ENCODE measurements at regions not wholly inside any gene's neighbourhood (a gene's known extent, or its start where the extent isn't known, plus 50 kb on each side); places are given as distances from the start of the nearest gene placed in this dataset.

DNA sequence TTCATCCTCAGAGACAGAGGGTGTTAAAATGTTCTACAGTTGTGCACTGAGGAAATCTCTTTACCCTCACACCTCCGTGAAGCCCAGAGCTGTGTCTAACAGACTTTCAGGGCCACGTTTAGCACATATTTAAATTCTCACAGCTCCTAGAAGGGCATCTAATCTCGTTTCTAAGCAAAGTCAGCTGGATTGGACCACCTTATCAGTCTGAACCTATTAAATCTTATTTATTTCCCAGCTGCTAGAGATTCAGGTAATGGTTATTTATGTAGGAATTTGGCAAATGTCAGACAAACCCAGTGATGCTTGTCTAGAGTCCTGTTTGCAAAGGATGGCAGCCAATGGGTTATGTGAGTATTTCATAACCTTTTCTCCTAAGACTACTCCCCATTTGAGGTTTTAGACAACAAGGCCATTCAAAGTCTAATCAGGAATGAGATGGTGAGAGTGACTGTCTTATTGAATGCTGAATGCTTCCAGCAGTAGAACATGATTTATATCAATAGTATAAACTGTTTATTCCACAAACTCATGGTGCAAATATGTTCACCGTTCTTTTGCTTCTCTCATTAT lies 54.8 kb upstream of the EXOC4 start:
- POLR2A ChIA-PET, result no interaction called here
- Histone ChIP-seq H3K4me3 (ENCODE audit: low read depth, low read length) (no peak overlapping the region), H3K36me3 (ENCODE audit: control insufficient read depth, insufficient read depth, low read length) (no peaks in the 10 kb centered on the region), H3K27me3 (ENCODE audit: control insufficient read depth, insufficient read depth, low read length) (peaks cover 4% of the 10 kb centered on the region; the same call in 1 of the 2 replicates)
- CTCF ChIA-PET, result no interaction called here
- no peak for DNase-seq (ENCODE audit: low read depth)
- TF ChIP-seq, protein P1, sequence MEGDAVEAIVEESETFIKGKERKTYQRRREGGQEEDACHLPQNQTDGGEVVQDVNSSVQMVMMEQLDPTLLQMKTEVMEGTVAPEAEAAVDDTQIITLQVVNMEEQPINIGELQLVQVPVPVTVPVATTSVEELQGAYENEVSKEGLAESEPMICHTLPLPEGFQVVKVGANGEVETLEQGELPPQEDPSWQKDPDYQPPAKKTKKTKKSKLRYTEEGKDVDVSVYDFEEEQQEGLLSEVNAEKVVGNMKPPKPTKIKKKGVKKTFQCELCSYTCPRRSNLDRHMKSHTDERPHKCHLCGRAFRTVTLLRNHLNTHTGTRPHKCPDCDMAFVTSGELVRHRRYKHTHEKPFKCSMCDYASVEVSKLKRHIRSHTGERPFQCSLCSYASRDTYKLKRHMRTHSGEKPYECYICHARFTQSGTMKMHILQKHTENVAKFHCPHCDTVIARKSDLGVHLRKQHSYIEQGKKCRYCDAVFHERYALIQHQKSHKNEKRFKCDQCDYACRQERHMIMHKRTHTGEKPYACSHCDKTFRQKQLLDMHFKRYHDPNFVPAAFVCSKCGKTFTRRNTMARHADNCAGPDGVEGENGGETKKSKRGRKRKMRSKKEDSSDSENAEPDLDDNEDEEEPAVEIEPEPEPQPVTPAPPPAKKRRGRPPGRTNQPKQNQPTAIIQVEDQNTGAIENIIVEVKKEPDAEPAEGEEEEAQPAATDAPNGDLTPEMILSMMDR (IDR thresholded peaks at IDR 0.05; ENCODE audit: insufficient read depth, low read depth, low read length), result no peak

DNA sequence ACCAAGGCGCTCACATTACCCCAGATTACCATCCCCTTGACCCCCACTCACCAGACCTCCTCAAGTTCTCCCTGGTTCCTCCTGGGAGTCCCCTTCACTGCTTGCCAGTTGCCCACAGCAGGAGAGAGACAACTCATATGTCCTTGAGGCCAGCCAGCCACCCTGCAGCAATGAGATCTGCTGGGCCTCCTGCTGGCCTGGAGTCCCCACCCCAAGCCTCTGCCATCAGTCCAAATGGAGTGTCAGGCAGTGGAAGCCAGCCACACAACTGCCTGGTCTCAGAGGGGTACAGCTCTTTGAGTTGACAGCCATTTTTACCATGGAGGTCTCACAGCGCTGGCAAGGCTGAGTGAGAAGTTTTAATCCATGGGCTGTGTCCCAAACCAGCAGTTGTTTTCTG lies 53.0 kb upstream of the EXOC4 start:
- TF ChIP-seq, protein P1 (IDR thresholded peaks at IDR 0.05; ENCODE audit: insufficient read depth, low read depth, low read length), result no peak
- DNase-seq (ENCODE audit: low read depth), result no peak
- no peak overlapping the region for H3K4me3 ChIP-seq (ENCODE audit: low read depth, low read length)
- peaks cover 4% of the 10 kb centered on the region; the same call in 1 of the 2 replicates for H3K27me3 ChIP-seq (ENCODE audit: control insufficient read depth, insufficient read depth, low read length)
- ChIA-PET CTCF (no interaction called here), POLR2A (no interaction called here)
- H3K36me3 ChIP-seq (ENCODE audit: control insufficient read depth, insufficient read depth, low read length), result no peaks in the 10 kb centered on the region

DNA sequence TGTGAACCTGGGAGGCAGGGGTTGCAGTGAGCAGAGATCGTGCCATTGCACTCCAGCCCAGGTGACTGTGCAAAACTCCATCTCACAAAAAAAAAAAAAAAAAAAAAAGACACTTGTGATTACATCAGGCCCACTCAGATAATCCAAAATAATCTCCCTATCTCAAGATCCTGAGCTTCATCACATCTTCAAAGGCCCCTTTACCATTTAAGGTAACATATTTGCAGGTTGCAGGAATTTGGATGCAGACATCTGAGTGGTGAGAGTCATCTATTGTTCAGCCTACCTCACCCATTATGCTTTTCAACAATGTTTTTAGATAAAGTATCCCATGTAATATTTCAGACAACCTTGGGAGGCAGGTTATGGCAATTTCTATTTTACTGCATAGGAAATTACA lies 51.4 kb upstream of the EXOC4 start:
- CTCF ChIA-PET, result no interaction called here
- POLR2A ChIA-PET, result no interaction called here
- Histone ChIP-seq H3K4me3 (ENCODE audit: low read depth, low read length) (no peak overlapping the region), H3K36me3 (ENCODE audit: control insufficient read depth, insufficient read depth, low read length) (no peaks in the 10 kb centered on the region), H3K27me3 (ENCODE audit: control insufficient read depth, insufficient read depth, low read length) (0 out of 2 replicates have a peak, but pooled peaks cover 3% of the 10 kb centered on the region)
- TF ChIP-seq, protein P1 (IDR thresholded peaks at IDR 0.05; ENCODE audit: insufficient read depth, low read depth, low read length), result no peak
- no peak for DNase-seq (ENCODE audit: low read depth)

DNA sequence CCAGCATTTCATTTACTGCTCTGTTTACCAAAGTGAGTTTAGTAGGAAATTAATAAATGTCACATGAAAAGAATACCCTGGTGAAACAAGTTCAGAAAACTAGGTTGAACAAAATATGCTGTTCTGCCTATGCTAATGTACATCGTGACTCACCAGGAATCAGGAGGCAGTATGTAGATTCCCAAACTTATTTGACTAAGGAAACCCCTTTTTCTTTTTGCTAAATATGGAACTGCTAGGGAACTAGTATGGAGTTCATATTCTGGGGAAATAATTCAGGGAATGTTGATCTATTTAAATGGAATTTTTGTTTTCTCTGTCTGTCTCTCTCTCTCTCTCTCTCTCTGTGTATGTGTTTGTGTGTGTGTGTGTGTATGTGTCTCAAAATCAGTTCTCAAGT lies 49.9 kb upstream of the EXOC4 start:
- ChIA-PET POLR2A (no interaction called here), CTCF (no interaction called here)

More for the DNA sequence above, 49.9 kb upstream of the EXOC4 start:
- H3K36me3 ChIP-seq (ENCODE audit: control insufficient read depth, insufficient read depth, low read length), result no peaks in the 10 kb centered on the region
- H3K27me3 ChIP-seq (ENCODE audit: control insufficient read depth, insufficient read depth, low read length), result no peaks in the 10 kb centered on the region
- DNase-seq (ENCODE audit: low read depth), result no peak
- H3K4me3 ChIP-seq (ENCODE audit: low read depth, low read length), result no peak overlapping the region
- TF ChIP-seq, protein P1 (IDR thresholded peaks at IDR 0.05; ENCODE audit: insufficient read depth, low read depth, low read length), result no peak

Measured in BJ (cell line).